ENCODE measurements at regions not wholly inside any gene's neighbourhood (a gene's known extent, or its start where the extent isn't known, plus 50 kb on each side); places are given as distances from the start of the nearest gene placed in this dataset.

DNA sequence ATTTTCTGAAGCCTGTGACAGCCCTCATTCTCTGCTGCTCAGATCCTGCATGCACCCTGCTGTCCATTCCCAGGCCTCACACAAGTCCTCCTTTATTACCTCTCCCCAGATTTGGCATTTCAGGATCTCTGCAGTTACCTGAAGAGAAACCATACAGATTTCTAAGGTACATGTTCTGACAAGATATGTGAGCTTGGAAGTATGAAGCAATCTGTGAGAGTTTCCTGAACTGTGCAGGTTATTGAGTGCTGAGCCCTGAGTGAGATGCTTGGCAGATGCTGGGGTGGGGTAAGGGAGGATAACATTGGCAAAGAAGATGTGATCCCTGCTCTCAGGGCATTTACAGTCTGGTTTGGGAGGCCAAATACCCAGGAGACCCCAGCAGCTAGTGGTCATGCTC, 91.9 kb upstream of the EPCAM start:
- no peak for TF ChIP-seq YY1 (IDR thresholded peaks at IDR 0.05; ENCODE audit: insufficient read depth, insufficient read length)
- TF ChIP-seq ZNF274 (IDR thresholded peaks at IDR 0.05; ENCODE audit: low read depth, low read length) = no peak
- TF ChIP-seq SUZ12 (IDR thresholded peaks at IDR 0.05; ENCODE audit: extremely low read depth, insufficient read depth, insufficient read length) = no peak

DNA sequence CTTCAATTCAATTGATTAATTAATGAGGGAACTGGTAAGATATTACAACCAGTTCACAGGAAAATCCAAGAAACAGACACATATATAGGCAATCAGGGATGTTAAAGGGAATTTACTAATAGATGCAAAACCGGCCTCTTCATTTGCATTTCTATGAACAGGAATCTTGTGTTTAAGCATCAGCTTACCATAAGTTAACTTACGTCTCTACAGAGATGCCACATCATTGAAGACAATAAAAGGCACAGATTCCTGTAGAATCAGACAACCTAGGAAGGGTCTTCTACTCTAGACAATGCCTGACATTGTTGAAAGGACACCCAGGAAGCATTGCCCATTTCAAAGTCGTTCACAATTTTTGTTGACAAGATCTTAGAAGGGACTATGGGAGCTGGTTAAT, 93.0 kb upstream of the EPCAM start:
- H3K9me3 ChIP-seq (ENCODE audit: insufficient read depth, low read length) = no peaks in the 10 kb centered on the region; the same call in 1 of the 2 replicates
- TF ChIP-seq YY1 (IDR thresholded peaks at IDR 0.05; ENCODE audit: insufficient read depth, insufficient read length) (no peak), SUZ12 (IDR thresholded peaks at IDR 0.05; ENCODE audit: extremely low read depth, insufficient read depth, insufficient read length) (no peak), ZNF274 (IDR thresholded peaks at IDR 0.05; ENCODE audit: low read depth, low read length) (no peak)

More for the DNA sequence above, 91.9 kb upstream of the EPCAM start:
- no peaks in the 10 kb centered on the region for H3K27me3 ChIP-seq (ENCODE audit: insufficient read depth, insufficient read length)
- DNase-seq (ENCODE audit: low read depth, low spot score) = no peak
- no peak overlapping the region for H3K4me3 ChIP-seq (ENCODE audit: insufficient read length, low read depth)
- peaks cover 7% of the 10 kb centered on the region for H3K4me1 ChIP-seq (ENCODE audit: insufficient read depth, insufficient read length)
- no peaks in the 10 kb centered on the region for H3K36me3 ChIP-seq (ENCODE audit: insufficient read depth, insufficient read length, low read length)
- H3K9ac ChIP-seq (ENCODE audit: insufficient read length, low read depth) = no peak overlapping the region
- no peaks in the 10 kb centered on the region; the same call in 1 of the 2 replicates for H3K9me3 ChIP-seq (ENCODE audit: insufficient read depth, low read length)

DNA sequence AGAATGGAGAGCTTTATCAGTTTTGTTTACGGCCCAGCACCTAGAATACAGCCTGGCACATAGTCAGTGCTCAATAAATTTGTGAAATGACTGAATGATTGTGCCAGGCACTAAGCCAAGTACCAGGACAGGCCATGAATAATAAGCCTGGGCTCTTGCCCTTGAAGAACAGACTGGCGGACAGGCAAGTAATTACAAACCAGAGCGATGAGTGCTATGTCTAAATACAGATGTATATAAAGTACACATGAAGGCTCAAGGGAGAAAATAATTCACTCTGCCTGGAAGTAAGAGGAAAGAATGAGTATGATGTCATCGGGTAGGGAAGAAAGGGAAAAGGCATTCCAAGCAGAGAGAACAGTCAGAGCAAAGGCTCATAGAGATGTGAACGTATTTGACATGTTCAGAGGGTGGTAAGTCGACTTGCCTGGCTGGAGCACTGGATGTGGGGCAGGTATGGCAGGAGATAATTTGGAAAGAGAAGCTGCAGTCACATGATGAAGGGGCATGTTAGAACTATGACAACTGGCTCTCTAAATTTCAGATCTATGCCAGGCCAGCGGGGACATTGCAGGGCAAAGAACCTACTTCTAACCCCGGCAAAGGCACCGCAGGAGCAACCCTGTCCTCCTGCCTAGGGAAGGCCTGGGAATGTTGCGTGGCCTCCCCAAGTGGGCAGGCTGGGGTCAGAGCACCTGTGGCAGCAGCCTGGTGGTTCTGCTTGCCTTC, 94.9 kb upstream of the EPCAM start:
- no peak for DNase-seq (ENCODE audit: low read depth, low spot score)
- no peak overlapping the region for H3K4me3 ChIP-seq (ENCODE audit: insufficient read length, low read depth)
- TF ChIP-seq SUZ12 (IDR thresholded peaks at IDR 0.05; ENCODE audit: extremely low read depth, insufficient read depth, insufficient read length) (no peak), YY1 (IDR thresholded peaks at IDR 0.05; ENCODE audit: insufficient read depth, insufficient read length) (no peak), ZNF274 (IDR thresholded peaks at IDR 0.05; ENCODE audit: low read depth, low read length) (no peak)
- no peaks in the 10 kb centered on the region; the same call in 1 of the 2 replicates for H3K9me3 ChIP-seq (ENCODE audit: insufficient read depth, low read length)
- peak overlapping the region; percentile 50 for H3K9ac ChIP-seq (ENCODE audit: insufficient read length, low read depth)
- no peaks in the 10 kb centered on the region for H3K36me3 ChIP-seq (ENCODE audit: insufficient read depth, insufficient read length, low read length)
- no peaks in the 10 kb centered on the region for H3K27me3 ChIP-seq (ENCODE audit: insufficient read depth, insufficient read length)
- H3K4me1 ChIP-seq (ENCODE audit: insufficient read depth, insufficient read length) = peaks cover 7% of the 10 kb centered on the region

More for the DNA sequence above, 93.0 kb upstream of the EPCAM start:
- Histone ChIP-seq H3K36me3 (ENCODE audit: insufficient read depth, insufficient read length, low read length) (no peaks in the 10 kb centered on the region), H3K9ac (ENCODE audit: insufficient read length, low read depth) (no peak overlapping the region), H3K27me3 (ENCODE audit: insufficient read depth, insufficient read length) (no peaks in the 10 kb centered on the region), H3K4me1 (ENCODE audit: insufficient read depth, insufficient read length) (peaks cover 7% of the 10 kb centered on the region), H3K4me3 (ENCODE audit: insufficient read length, low read depth) (no peak overlapping the region)
- DNase-seq (ENCODE audit: low read depth, low spot score) = no peak

DNA sequence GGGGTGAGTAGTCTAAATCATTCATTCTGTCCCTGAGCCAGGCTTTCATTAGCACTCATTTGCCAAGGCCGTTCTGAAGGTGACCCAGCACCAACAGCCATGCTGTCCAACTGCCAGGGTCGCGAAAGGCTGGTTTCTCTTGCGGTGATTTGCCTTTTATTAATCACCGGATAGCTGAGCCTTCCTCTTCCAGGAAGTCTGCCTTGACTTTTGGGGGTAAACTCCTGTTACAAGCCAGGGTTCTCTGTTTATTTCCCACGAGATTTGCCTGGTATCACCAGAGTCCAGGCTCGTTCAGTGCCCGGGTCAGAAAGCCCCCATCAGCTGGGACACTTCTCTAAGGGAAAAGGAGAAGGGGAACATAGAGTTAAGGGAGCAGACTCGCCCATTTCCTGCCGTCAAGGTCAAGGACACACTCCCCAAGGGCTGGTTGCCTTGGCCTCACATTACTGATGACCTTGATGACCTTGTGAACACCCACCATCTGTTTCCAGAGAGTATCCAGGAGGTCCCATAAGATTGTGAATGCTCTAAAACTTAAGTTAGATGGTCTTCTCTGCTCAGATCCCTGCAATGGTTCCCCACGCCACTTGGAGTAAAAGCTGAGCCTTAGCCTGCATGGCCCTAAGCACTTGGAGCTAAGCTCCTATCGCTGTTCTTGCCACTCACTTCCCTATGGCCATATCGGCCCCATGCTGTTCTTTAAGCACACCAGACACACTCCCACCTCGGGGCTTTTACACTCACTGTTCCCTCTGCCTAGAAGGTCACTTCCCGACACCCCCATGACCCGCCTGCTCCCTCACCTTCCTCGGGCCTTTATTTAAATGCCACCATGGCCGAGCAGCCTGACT, 96.0 kb upstream of the EPCAM start:
- Histone ChIP-seq H3K4me3 (ENCODE audit: insufficient read length, low read depth) (no peak overlapping the region), H3K27me3 (ENCODE audit: insufficient read depth, insufficient read length) (no peaks in the 10 kb centered on the region), H3K36me3 (ENCODE audit: insufficient read depth, insufficient read length, low read length) (no peaks in the 10 kb centered on the region), H3K4me1 (ENCODE audit: insufficient read depth, insufficient read length) (peaks cover 7% of the 10 kb centered on the region), H3K9me3 (ENCODE audit: insufficient read depth, low read length) (no peaks in the 10 kb centered on the region; the same call in 1 of the 2 replicates), H3K9ac (ENCODE audit: insufficient read length, low read depth) (no peak overlapping the region)
- DNase-seq (ENCODE audit: low read depth, low spot score) = no peak
- TF ChIP-seq ZNF274 (IDR thresholded peaks at IDR 0.05; ENCODE audit: low read depth, low read length) (no peak), YY1 (IDR thresholded peaks at IDR 0.05; ENCODE audit: insufficient read depth, insufficient read length) (no peak), SUZ12 (IDR thresholded peaks at IDR 0.05; ENCODE audit: extremely low read depth, insufficient read depth, insufficient read length) (no peak)

DNA sequence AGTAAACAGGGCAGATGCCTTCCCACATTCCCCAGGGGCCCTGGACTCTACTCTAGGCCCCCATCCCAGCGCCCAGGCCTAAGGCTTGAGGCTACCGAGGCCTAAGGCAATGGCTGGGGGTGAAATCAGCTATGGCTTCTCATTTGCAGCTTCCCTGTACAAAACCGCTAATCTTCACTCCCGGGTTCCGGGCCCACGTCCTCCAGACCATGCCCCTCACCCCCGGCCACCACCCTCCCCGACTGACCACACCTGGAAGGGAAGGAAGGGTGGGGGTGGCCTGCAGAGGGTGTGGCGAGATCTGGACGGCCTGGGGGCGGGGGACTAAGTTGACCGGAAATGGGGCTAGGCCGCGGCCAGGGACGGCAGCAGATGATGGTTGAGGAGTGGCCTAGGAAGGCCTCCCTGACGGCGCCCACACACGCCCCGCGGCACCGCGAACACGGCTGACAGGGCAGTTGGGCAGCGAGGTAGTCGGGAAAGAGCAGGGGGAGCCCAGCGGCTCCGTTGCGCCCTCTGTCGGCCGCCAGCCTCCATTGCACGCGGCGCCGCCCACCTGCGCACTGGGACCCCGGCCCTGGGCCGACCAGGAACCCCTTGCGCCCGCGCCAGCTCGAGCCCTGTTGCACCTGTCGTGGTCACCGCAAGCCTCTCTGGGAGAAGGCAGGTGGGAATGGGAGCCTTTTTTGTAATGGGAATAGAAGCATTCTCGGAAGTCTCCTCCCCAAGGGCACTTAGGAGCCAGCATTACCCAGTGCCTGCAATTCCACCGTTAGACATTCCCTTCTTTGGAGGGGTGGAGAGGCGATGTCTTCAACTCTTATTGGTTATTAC, 95.9 kb upstream of the CALM2 start:
- no peak for DNase-seq (ENCODE audit: low read depth, low spot score)
- TF ChIP-seq ZNF274 (IDR thresholded peaks at IDR 0.05; ENCODE audit: low read depth, low read length) = no peak
- TF ChIP-seq SUZ12 (IDR thresholded peaks at IDR 0.05; ENCODE audit: extremely low read depth, insufficient read depth, insufficient read length) = no peak
- TF ChIP-seq YY1 (IDR thresholded peaks at IDR 0.05; ENCODE audit: insufficient read depth, insufficient read length) = no peak
- H3K9me3 ChIP-seq (ENCODE audit: insufficient read depth, low read length) = no peaks in the 10 kb centered on the region
- no peaks in the 10 kb centered on the region for H3K36me3 ChIP-seq (ENCODE audit: insufficient read depth, insufficient read length, low read length)
- H3K27me3 ChIP-seq (ENCODE audit: insufficient read depth, insufficient read length) = no peaks in the 10 kb centered on the region
- H3K4me3 ChIP-seq (ENCODE audit: insufficient read length, low read depth) = peak overlapping the region; percentile 11
- H3K9ac ChIP-seq (ENCODE audit: insufficient read length, low read depth) = no peak overlapping the region
- H3K4me1 ChIP-seq (ENCODE audit: insufficient read depth, insufficient read length) = peaks cover 7% of the 10 kb centered on the region

DNA sequence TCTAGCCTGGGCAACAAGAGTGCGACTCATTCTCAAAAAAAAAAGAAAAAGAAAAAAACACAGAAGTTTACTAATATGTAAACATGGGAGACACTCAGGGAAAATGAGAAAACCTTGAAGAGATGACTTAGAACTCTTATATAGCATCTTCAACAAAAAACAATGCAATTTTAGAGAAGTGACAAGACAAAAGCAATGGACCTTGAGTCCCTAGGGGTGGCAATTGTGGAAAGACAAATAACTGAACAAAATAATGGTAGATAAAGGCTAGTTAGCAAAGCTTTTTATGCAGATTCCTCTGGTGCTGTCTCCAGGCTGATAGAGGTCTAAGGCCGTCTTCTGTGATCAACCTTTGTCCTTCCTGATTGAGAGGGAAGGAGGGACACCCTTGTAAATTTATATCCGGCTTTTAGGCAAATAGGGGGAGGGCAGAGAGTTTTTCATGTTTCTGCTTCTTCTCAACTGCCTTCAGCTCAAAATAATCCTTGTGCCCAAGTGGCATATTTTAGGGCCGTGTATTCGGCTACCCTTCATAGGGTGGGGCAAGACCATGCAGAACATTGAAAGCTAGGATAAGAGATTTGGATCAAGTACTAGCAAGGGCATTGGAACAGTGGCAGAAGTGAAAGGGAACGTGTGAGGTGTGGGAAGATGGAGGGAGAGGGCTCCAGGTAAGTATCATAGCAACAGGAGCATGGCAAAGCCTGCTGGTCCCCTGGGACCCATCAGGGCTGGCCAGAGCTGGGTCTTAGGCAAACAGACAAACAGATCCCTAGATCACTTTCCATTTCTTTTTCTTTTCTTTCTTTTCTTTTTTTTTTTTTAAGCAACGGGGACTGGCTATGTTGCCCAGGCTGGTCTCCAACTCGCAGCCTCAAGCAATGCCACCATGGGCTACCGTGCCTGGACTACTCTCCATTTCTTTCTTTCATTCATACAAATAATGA, 95.0 kb upstream of the CALM2 start:
- no peak for DNase-seq (ENCODE audit: low read depth, low spot score)

More for the DNA sequence above, 95.0 kb upstream of the CALM2 start:
- TF ChIP-seq SUZ12 (IDR thresholded peaks at IDR 0.05; ENCODE audit: extremely low read depth, insufficient read depth, insufficient read length) (no peak), YY1 (IDR thresholded peaks at IDR 0.05; ENCODE audit: insufficient read depth, insufficient read length) (no peak), ZNF274 (IDR thresholded peaks at IDR 0.05; ENCODE audit: low read depth, low read length) (no peak)
- H3K9ac ChIP-seq (ENCODE audit: insufficient read length, low read depth) = no peak overlapping the region
- H3K4me3 ChIP-seq (ENCODE audit: insufficient read length, low read depth) = no peak overlapping the region
- H3K36me3 ChIP-seq (ENCODE audit: insufficient read depth, insufficient read length, low read length) = no peaks in the 10 kb centered on the region
- no peaks in the 10 kb centered on the region for H3K9me3 ChIP-seq (ENCODE audit: insufficient read depth, low read length)
- H3K4me1 ChIP-seq (ENCODE audit: insufficient read depth, insufficient read length) = peaks cover 7% of the 10 kb centered on the region
- H3K27me3 ChIP-seq (ENCODE audit: insufficient read depth, insufficient read length) = no peaks in the 10 kb centered on the region
